H9 (cell line): ENCODE measurements at regions not wholly inside any gene's neighbourhood (a gene's known extent, or its start where the extent isn't known, plus 50 kb on each side); places are given as distances from the start of the nearest gene placed in this dataset.

ENCODE experiments used
- DNase-seq: peaks from one replicate; pipeline ENCODE4 v3.0.0-alpha.2; 2017
- H2AFZ ChIP-seq: one replicate; pipeline ENCODE4 v1.6.1; 2013; ENCODE audit warnings: mild to moderate bottlenecking, low read length, control low read depth, moderate library complexity
- H2AK5ac ChIP-seq: 2 replicates; pipeline ENCODE4 v1.6.1; 2013; ENCODE audit warnings: low read length, control low read depth, mixed read lengths; ENCODE audit not compliant: insufficient read length
- H2BK120ac ChIP-seq: one replicate; pipeline ENCODE4 v1.6.1; 2013; ENCODE audit warnings: low read depth, mild to moderate bottlenecking, low read length, control low read depth, inconsistent platforms; ENCODE audit not compliant: poor library complexity, severe bottlenecking
- H2BK12ac ChIP-seq: 2 replicates; pipeline ENCODE4 v1.6.1; 2013; ENCODE audit warnings: low read length, control low read depth, mixed read lengths, low read depth; ENCODE audit not compliant: insufficient read length
- H2BK15ac ChIP-seq: 2 replicates; pipeline ENCODE4 v1.6.1; 2013; ENCODE audit warnings: low read depth, low read length, control low read depth
- H2BK20ac ChIP-seq: one replicate; pipeline ENCODE4 v1.6.1; 2013; ENCODE audit warnings: low read depth, mild to moderate bottlenecking, low read length, control low read depth, inconsistent platforms; ENCODE audit not compliant: poor library complexity, severe bottlenecking
- H2BK5ac ChIP-seq: 2 replicates; pipeline ENCODE4 v1.6.1; 2013; ENCODE audit warnings: low read length, control low read depth, mixed read lengths; ENCODE audit not compliant: insufficient read length
- H3K14ac ChIP-seq: 2 replicates; pipeline ENCODE4 v1.6.1; 2013; ENCODE audit warnings: low read length, control low read depth; ENCODE audit not compliant: insufficient read depth
- H3K18ac ChIP-seq: 2 replicates; pipeline ENCODE4 v1.6.1; 2013; ENCODE audit warnings: low read depth, mild to moderate bottlenecking, mixed read lengths, low read length, control low read depth; ENCODE audit not compliant: insufficient read length
- H3K23ac ChIP-seq: 2 replicates; pipeline ENCODE4 v1.6.1; 2013; ENCODE audit warnings: low read length, control low read depth, mixed read lengths, low read depth; ENCODE audit not compliant: insufficient read length
- H3K23me2 ChIP-seq: 2 replicates; pipeline ENCODE4 v1.6.1; 2013; ENCODE audit warnings: low read depth, mild to moderate bottlenecking, mixed read lengths, low read length, control low read depth; ENCODE audit not compliant: insufficient read length, poor library complexity, severe bottlenecking
- H3K27ac ChIP-seq: 2 replicates; pipeline ENCODE4 v1.5.1; 2013; ENCODE audit warnings: low read length, control low read depth, mixed read lengths, low read depth; ENCODE audit not compliant: insufficient read length
- H3K27me3 ChIP-seq: 2 replicates; pipeline ENCODE4 v1.6.1; 2013; ENCODE audit warnings: low read length, control low read depth, inconsistent platforms; ENCODE audit not compliant: insufficient read depth
- H3K4ac ChIP-seq: 2 replicates; pipeline ENCODE4 v1.6.1; 2013; ENCODE audit warnings: low read depth, mild to moderate bottlenecking, control low read depth, inconsistent platforms, low read length, moderate library complexity
- H3K4me1 ChIP-seq: 2 replicates; pipeline ENCODE4 v1.6.1; 2013; ENCODE audit warnings: low read length, control low read depth, inconsistent platforms; ENCODE audit not compliant: insufficient read depth
- H3K4me2 ChIP-seq: 2 replicates; pipeline ENCODE4 v1.6.1; 2013; ENCODE audit warnings: low read length, control low read depth, mixed read lengths; ENCODE audit not compliant: insufficient read length, insufficient read depth
- H3K56ac ChIP-seq: 2 replicates; pipeline ENCODE4 v1.6.1; 2013; ENCODE audit warnings: low read depth, mild to moderate bottlenecking, mixed read lengths, low read length, control low read depth; ENCODE audit not compliant: insufficient read length
- H3K79me1 ChIP-seq: 2 replicates; pipeline ENCODE4 v1.6.1; 2013; ENCODE audit warnings: low read depth, mild to moderate bottlenecking, moderate library complexity, low read length, control low read depth, inconsistent platforms; ENCODE audit not compliant: insufficient read depth, poor library complexity, severe bottlenecking
- H3K79me2 ChIP-seq: 2 replicates; pipeline ENCODE4 v1.6.1; 2013; ENCODE audit warnings: low read length, control low read depth, inconsistent platforms; ENCODE audit not compliant: insufficient read depth
- H3K9ac ChIP-seq: 2 replicates; pipeline ENCODE4 v1.6.1; 2013; ENCODE audit warnings: low read length, control low read depth, mixed read lengths; ENCODE audit not compliant: insufficient read length; ENCODE audit errors: extremely low read depth
- H3K9me3 ChIP-seq: one replicate; pipeline ENCODE4 v1.6.1; 2013; ENCODE audit warnings: low read depth, low read length, inconsistent platforms; ENCODE audit not compliant: control insufficient read depth
- H3T11ph ChIP-seq: one replicate; pipeline ENCODE4 v1.6.1; 2013; ENCODE audit warnings: mild to moderate bottlenecking, low read length, control low read depth, inconsistent platforms
- H4K20me1 ChIP-seq: one replicate; pipeline ENCODE4 v1.6.1; 2013; ENCODE audit not compliant: control insufficient read depth, insufficient read length, insufficient read depth
- H4K5ac ChIP-seq: 2 replicates; pipeline ENCODE4 v1.6.1; 2013; ENCODE audit warnings: low read depth, mild to moderate bottlenecking, mixed read lengths, low read length, control low read depth; ENCODE audit not compliant: insufficient read length
- H4K8ac ChIP-seq: replicated peaks from 2 replicates; pipeline ENCODE4 v1.6.1; 2013; ENCODE audit warnings: low read length, control low read depth, mixed read lengths, low read depth; ENCODE audit not compliant: insufficient read length
- H4K91ac ChIP-seq: 2 replicates; pipeline ENCODE4 v1.6.1; 2013; ENCODE audit warnings: low read depth, mild to moderate bottlenecking, moderate library complexity, mixed read lengths, low read length, control low read depth; ENCODE audit not compliant: insufficient read length
- H3K27ac Mint-ChIP-seq, 3 experiments: 2 replicates in 2 of 3; 3 replicates in 1 of 3; pipeline ENCODE4 v1.8.0; 2020 to 2021; ENCODE audit warnings: mixed read lengths in 3 of 3, mild to moderate bottlenecking in 1 of 3, moderate library complexity in 1 of 3
- H3K27me3 Mint-ChIP-seq: 2 replicates; pipeline ENCODE4 v1.8.0; 2021; ENCODE audit warnings: low read depth, mild to moderate bottlenecking, moderate library complexity, mixed read lengths
- H3K36me3 Mint-ChIP-seq, 3 experiments: 2 replicates in 2 of 3; 3 replicates in 1 of 3; pipeline ENCODE4 v1.8.0; 2020 to 2021; ENCODE audit warnings: low read depth in 3 of 3, mixed read lengths in 3 of 3; ENCODE audit not compliant: insufficient read depth in 1 of 3
- H3K4me1 Mint-ChIP-seq, 2 experiments: 2 replicates each; pipeline ENCODE4 v1.8.0; 2020; ENCODE audit warnings: mixed read lengths in 2 of 2
- H3K4me3 Mint-ChIP-seq, 2 experiments: 2 replicates in 1 of 2; 3 replicates in 1 of 2; pipeline ENCODE4 v1.8.0; 2020 to 2021; ENCODE audit warnings: mild to moderate bottlenecking in 2 of 2, mixed read lengths in 2 of 2, moderate library complexity in 1 of 2
- H3K9me3 Mint-ChIP-seq, 2 experiments: 2 replicates in 1 of 2; 3 replicates in 1 of 2; pipeline ENCODE4 v1.8.0; 2020; ENCODE audit warnings: mild to moderate bottlenecking in 2 of 2, mixed read lengths in 2 of 2, moderate library complexity in 1 of 2
- WGBS: extraction: QIAGEN DNeasy Blood & Tissue Kit; methylation state at CpG from one replicate; pipeline ENCODE4 v1.1.7; 2013; ENCODE audit warnings: missing lambda C conversion rate, low lambda C conversion rate, mixed read lengths; ENCODE audit not compliant: insufficient read length; ENCODE audit errors: extremely low coverage; 5-methylcytosine and 5-hydroxymethylcytosine counted together
- TF ChIP-seq, protein P1 (sequence below): fragments of 200-600 bp; sonication (generic); conservative IDR thresholded peaks from 3 replicates; pipeline ENCODE4 v1.8.0; 2021; ENCODE audit warnings: antibody characterized with exemption, mild to moderate bottlenecking

DNA sequence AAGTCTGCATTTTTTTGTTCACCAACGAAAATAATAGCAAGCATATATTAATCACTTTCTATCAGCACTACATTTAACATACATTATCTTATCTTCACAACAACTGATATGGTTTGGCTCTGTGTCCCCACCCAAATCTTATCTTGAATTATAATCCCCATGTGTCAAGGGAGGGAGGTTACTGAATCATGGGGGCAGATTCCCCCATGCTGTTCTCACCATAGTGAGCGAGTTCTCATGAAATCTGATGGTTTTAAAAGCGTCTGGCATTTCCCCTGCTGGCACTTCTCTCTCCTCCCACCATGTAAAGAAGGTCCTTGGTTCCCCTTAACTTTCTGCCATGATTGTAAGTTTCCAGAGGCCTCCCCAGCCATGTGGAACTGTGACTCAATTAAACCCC lies 235.7 kb upstream of the RXFP2 start:
- H3T11ph ChIP-seq = no peak overlapping the region
- no peak overlapping the region for H2AK5ac ChIP-seq
- no peak overlapping the region for H2BK15ac ChIP-seq
- H2BK5ac ChIP-seq = no peak overlapping the region
- peaks cover 6 to 12% of the 10 kb centered on the region in 2 experiments; a peak in 4 of 5 replicates for H3K9me3 Mint-ChIP-seq
- H3K27ac ChIP-seq = no peak overlapping the region
- no peak overlapping the region for H3K4me2 ChIP-seq
- H3K9ac ChIP-seq = no peak overlapping the region
- H3K27me3 Mint-ChIP-seq = no peaks in the 10 kb centered on the region
- H3K4me1 ChIP-seq = no peaks in the 10 kb centered on the region
- no peaks in the 10 kb centered on the region for H4K20me1 ChIP-seq
- no peak overlapping the region for H3K23ac ChIP-seq
- no peak for DNase-seq
- no peaks in the 10 kb centered on the region for H3K79me1 ChIP-seq
- no peak overlapping the region for H2BK12ac ChIP-seq
- H3K27ac Mint-ChIP-seq = no peak overlapping the region
- no peaks in the 10 kb centered on the region for H3K27me3 ChIP-seq
- H2BK120ac ChIP-seq = no peak overlapping the region
- no peak overlapping the region for H3K56ac ChIP-seq
- H2AFZ ChIP-seq = no peak overlapping the region
- no peaks in the 10 kb centered on the region for H3K4me1 Mint-ChIP-seq
- no peak overlapping the region for H4K5ac ChIP-seq
- TF ChIP-seq, protein P1, sequence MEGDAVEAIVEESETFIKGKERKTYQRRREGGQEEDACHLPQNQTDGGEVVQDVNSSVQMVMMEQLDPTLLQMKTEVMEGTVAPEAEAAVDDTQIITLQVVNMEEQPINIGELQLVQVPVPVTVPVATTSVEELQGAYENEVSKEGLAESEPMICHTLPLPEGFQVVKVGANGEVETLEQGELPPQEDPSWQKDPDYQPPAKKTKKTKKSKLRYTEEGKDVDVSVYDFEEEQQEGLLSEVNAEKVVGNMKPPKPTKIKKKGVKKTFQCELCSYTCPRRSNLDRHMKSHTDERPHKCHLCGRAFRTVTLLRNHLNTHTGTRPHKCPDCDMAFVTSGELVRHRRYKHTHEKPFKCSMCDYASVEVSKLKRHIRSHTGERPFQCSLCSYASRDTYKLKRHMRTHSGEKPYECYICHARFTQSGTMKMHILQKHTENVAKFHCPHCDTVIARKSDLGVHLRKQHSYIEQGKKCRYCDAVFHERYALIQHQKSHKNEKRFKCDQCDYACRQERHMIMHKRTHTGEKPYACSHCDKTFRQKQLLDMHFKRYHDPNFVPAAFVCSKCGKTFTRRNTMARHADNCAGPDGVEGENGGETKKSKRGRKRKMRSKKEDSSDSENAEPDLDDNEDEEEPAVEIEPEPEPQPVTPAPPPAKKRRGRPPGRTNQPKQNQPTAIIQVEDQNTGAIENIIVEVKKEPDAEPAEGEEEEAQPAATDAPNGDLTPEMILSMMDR = no peak
- H3K4ac ChIP-seq = no peak overlapping the region
- no peak overlapping the region for H4K8ac ChIP-seq
- no peaks in the 10 kb centered on the region for H3K9me3 ChIP-seq
- no CpG with 5 or more reads among the region's 3 CpGs for WGBS
- H4K91ac ChIP-seq = no peak overlapping the region
- H2BK20ac ChIP-seq = no peak overlapping the region
- no peak overlapping the region for H3K18ac ChIP-seq
- H3K36me3 Mint-ChIP-seq = peaks cover 0 to 9% (median 0%) of the 10 kb centered on the region in 3 experiments; a peak in 2 of 7 replicates
- H3K23me2 ChIP-seq = no peaks in the 10 kb centered on the region
- H3K14ac ChIP-seq = no peak overlapping the region
- no peak overlapping the region; a peak in 1 of 5 replicates for H3K4me3 Mint-ChIP-seq
- H3K79me2 ChIP-seq = no peaks in the 10 kb centered on the region
